ENCODE measurements at regions not wholly inside any gene's neighbourhood (a gene's known extent, or its start where the extent isn't known, plus 50 kb on each side); places are given as distances from the start of the nearest gene placed in this dataset.
"Not testable (repeated sequence)": the region's sequence is repeated elsewhere in the genome, so short reads cannot be mapped to it uniquely, and the experiment has no call there.

DNA sequence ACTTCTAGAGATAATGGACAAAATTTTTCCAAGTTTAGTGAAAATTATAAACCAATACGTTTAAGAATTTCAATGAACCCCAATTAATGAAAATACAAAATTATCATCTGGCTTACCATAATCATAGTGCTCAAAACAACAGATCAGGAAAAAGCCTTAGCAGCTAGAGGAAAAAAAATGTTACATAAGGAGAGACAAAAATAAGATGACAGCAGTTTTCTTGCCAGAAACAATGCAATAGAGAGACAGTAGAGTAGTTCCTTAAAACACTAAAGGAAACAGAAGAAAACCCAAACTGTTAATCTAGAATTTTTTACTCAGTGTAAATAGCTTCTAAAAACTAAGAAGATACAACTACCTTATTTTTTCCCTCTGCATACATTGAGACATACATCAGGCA, 341.7 kb upstream of the CHORDC1 start:
- FAIRE-seq: no peak

DNA sequence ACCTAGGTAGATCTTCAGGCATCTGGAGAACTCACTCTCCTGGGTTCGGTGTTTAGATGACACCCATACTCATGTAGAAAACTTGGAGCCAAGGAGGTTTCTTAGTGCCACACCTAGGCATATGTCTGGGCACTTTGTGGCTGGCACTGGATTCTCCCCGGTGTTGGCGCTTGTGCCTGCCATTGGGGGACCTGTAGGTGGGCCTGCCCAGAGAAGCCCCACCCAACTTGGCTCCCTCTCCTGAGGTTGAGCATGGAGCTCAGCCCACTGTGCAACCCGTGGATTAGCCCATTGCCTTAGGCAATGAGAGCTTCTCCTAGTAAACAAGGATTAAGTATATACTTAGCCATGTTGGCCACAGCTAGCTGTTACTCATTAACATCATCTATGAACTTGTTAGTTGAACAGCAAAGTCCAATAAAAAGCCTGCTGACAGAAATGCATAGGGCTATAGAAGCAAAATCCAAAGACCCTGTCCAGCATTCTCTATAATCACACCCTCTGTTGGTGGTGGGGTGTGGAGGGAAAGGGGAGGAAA, 335.5 kb upstream of the CHORDC1 start:
- no peak for FAIRE-seq
- no peak for DNase-seq (ENCODE audit: low spot score in 2 of 2)

More for the DNA sequence above, 341.7 kb upstream of the CHORDC1 start:
- DNase-seq (ENCODE audit: low spot score in 2 of 2): no peak

DNA sequence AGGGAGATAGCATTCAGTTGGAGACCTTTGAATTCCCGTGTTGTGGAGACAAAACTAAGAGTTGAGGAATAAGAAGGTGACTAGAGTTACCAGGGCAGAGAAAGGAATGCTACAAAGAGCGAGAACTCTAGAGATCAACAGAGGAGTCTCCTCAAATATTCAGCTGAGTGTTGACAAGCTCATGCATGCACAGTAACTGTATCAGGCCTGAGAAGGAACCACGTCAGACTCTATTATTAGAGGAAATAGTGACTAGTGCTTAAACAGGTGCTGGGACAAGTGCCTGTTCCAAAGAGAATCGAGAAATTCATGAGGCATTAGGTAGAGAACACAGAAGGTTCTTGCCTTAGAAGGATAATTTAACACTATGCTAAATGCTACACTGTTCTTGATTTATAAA, 333.8 kb upstream of the CHORDC1 start:
- FAIRE-seq (no peak), DNase-seq (ENCODE audit: low spot score in 2 of 2) (no peak)

DNA sequence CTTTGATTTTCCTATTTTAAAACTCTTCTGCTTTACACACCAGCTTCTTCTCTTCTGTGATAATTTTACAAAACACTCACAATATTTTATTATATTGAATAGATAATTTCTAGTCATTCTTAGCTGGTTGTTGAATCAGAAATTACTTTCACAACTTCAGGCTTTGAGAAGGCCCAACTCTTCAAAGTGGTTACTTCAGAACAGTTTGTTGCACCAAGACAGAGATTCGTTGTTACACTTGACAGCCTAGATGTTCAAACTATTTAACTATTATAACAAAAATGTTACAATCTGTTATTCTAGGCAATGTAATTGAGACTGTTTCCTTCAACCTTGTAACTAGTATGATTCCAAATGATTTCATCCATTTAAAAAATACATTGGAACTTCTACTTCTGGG, 333.2 kb upstream of the CHORDC1 start:
- no peak for DNase-seq (ENCODE audit: low spot score in 2 of 2)
- no peak for FAIRE-seq

DNA sequence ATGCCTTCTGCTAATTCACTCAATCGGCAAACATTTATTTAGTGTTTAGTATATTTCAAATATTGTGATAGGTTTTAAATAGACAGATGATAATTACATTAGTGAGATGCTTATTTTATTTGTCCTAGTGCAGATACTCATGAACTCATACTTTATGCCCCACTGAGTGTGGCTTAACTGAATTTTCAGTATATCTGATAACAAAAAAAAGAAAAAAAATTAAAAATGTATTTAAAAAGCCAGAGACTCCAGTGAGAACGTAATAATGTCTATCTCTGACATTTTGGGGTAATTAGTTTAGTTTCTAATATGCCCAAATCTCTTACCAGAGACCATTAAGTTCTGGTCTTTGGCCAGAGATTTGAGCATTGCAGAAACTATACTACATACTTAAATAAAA, 332.6 kb upstream of the CHORDC1 start:
- DNase-seq (ENCODE audit: low spot score in 2 of 2) (no peak), FAIRE-seq (no peak)

DNA sequence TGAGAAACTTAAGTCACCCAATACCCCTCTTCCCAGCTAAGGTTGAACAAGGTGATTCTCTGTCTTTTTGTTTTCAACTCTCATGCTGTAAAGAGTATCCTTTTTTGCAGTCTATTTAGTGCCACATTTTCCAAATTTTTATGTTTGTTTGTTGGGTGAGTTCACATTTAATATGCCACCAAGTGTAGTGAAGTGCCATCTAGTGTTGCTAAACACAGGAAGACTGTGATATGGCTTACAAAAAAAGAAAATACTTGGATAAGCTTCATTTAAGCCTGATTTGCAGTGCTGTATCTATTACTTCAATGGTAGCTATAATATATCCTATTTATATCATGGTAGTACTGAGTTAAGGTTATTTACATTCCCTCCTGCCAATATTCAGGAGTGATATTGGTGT, 319.2 kb upstream of the CHORDC1 start:
- DNase-seq (ENCODE audit: low spot score in 2 of 2) (no peak), FAIRE-seq (no peak)

DNA sequence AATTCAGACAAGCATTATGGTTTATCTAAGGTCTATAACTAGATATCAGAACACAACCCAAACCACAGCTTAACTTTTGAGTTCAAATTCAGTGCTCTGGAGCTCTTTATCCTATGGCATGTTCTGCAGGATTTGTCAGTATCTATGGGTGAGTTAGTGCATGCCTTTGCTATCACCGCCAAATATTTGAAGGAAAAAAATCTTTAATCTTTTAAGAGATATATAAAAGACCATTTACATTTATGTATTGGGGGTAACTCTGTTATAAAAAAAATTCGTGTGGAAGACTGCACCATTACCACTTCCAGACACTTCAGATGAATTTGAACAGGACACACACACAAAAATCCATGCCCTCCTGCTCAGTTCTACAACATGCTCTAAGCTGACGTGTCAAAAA, 313.5 kb upstream of the CHORDC1 start:
- DNase-seq (ENCODE audit: low spot score in 2 of 2): no peak
- no peak for FAIRE-seq

DNA sequence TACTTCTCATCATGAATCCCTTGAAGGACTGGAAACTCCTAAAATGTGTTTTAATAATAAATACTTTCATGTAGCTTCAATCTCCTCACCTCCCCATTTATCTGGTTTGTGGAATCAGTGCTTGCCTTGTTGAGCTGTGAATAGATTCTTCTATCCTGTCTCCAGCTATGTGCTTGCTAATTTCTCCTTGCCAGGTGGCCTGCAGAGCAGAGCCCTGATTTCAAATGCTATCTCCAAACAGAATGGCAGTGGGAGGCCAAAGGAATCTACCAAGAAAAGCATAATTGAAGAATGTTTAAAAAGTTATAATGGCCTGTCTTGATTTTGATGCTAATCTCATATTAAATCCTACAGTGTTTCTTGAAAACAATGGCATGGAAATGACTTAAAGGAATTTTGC, 309.3 kb upstream of the CHORDC1 start:
- no peak for FAIRE-seq
- no peak for DNase-seq (ENCODE audit: low spot score in 2 of 2)

DNA sequence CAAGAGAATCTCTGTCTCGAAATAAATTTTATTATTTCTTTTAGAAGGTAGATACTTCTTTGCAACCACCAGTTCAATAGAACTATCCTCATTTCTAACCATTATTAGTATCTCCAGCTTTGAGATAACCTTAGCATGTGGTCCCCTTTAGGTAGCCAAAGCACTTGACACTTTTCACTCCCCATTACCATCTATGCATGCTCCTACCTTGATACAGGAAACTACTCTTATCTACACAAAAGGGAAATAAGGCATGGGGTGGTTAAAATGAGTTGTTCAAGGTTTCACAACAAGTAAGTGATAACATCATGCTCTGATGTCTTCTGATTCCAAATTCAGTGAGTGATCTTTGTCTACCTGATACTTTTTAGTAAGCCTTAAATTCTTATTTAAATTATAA, 308.2 kb upstream of the CHORDC1 start:
- no peak for FAIRE-seq
- no peak for DNase-seq (ENCODE audit: low spot score in 2 of 2)

DNA sequence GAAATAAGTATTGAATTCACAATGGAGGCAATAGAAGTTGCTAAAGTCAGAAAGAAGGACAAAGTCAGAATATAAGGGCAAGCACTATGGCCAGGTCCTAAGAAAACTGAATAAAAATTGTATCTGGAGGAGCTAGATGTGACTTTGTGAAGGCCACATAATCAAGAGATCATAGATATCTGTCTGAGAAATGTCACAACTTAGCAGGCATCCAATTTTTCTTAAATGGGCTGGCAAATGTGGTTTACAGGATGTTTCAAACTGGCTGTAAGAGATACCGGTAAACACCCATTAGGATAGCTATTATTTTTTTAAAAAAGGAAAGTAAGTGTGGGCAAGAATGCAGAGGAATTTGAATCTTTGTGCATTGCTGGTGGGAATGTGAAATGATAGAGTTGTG, 303.1 kb upstream of the CHORDC1 start:
- DNase-seq (ENCODE audit: low spot score in 2 of 2) (no peak), FAIRE-seq (no peak)

DNA sequence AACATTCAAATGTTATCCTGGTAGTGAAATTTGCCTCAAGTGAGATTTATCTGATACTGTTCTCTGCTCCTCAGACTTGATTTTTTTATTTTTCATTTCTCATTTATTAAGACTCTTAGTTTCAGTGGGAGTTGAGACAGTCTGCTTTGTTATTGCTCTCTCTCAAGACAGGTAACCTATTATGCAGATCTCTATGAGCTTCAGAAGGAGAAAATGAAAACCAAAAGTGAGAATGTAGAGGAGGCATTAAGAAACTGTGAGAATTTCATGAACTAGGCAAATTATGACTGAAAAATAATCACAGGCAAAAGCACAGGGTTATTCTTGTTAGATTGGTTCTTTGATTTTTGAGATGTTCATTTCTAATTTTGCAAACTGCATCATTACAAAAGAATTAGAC, 290.0 kb upstream of the CHORDC1 start:
- DNase-seq (ENCODE audit: low spot score in 2 of 2): no peak

DNA sequence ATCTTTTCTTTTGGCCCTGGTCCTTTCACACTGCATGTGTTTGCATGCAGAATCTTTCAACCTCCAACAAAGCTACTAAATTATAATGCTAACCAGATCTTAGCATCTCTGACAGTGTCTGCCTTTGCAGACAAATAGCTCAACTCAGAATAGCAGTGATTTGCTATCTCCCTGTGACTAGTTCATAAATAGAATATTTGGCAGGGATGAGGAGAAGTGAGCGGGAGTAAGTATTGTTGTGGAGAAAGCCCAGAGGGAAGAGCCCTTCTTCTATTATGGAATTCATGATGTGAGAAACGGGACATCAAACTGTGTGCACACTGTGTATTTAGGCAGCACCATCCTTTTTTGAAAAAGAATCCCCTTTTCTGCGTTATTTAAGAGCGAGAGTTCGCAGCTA, 288.0 kb upstream of the CHORDC1 start:
- DNase-seq (ENCODE audit: low spot score in 2 of 2) (no peak), FAIRE-seq (no peak)

More for the DNA sequence above, 290.0 kb upstream of the CHORDC1 start:
- no peak for FAIRE-seq

DNA sequence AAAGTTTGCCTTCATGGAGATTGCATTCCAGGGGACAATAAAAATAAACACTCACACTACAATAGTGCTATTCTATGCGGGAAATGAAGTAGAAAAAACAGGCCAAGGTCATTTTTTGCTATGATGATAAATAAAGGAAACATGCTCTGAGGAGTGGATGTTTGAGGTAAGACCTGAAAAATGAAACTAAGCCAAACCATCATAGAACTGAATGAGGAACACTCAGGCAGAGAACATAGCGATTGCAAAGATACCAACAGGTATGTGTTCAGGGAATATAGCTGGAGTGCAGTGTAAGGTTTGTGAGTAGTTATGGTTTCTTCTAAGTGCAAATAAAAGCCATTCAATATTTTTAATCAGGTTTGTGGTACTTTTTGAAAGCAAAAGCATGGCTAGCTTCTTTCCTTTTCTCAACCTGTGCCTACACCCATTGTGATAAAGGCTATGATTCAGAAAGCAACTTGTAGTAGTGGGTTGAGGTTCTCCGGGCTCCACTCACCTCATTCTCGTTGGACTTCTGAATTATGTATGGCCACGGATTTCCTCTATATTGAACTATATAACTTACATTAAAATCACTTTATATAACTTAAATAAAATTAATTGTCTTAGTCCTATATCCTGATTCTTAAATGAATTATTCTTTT, 278.2 kb upstream of the CHORDC1 start:
- FAIRE-seq: no peak
- no peak for DNase-seq (ENCODE audit: low spot score in 2 of 2)

DNA sequence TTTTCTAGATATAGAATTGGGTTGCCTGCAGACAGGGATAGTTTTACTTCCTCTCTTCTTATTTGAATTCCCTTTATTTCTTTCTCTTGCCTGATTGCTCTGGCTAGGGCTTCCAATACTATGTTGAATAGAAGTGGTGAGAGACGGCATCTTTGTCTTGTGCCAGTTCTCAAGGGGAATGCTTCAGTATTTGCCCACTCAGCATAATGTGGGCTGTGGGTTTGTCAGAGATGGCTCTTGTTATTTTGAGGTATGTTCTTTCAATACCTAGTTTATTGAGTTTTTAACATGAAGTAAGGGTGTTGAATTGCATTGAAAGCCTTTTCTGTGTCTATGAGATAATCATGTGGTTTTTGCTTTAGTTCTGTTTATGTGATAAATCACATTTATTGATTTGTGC, 273.9 kb upstream of the CHORDC1 start:
- DNase-seq (ENCODE audit: low spot score in 2 of 2): no peak
- FAIRE-seq: no peak

DNA sequence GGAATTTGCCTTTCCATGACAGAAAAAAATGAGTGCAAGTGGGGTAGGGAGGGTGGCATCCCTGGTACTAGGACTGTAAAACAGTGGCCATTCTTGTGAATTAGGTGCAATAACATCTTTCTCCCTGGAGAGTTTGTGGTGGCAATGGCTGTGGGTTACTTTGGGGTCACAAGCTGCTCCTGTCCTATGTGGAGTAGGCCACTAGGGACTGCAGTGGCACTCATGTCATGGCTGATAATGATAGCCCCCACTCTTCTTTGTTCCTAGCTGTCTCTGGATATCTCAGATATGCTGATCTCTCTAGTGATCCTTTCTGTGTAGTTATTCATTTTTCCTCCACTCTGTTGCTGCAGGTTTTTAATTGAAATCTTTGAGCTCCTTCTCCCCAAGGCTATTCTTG, 270.5 kb upstream of the CHORDC1 start:
- FAIRE-seq: no peak
- no peak for DNase-seq (ENCODE audit: low spot score in 2 of 2)

DNA sequence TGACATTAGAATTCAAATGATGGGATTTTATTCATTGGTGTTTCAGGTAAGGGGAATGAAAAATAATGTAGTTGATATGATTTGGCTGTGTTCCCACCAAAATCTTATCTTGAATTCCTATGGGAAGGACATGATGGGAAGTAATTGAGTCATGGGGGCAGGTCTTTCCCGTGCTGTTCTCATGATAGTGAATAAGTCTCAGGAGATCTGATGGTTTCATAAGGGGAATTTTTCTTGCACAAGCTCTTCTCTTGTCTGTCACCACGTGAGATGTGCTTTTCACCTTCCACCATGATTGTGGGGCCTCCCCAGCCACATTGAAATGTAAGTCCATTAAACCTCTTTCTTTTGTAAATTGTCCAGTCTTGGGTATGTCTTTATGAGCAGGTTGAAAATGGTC, 268.6 kb upstream of the CHORDC1 start:
- FAIRE-seq (no peak), DNase-seq (ENCODE audit: low spot score in 2 of 2) (no peak)

DNA sequence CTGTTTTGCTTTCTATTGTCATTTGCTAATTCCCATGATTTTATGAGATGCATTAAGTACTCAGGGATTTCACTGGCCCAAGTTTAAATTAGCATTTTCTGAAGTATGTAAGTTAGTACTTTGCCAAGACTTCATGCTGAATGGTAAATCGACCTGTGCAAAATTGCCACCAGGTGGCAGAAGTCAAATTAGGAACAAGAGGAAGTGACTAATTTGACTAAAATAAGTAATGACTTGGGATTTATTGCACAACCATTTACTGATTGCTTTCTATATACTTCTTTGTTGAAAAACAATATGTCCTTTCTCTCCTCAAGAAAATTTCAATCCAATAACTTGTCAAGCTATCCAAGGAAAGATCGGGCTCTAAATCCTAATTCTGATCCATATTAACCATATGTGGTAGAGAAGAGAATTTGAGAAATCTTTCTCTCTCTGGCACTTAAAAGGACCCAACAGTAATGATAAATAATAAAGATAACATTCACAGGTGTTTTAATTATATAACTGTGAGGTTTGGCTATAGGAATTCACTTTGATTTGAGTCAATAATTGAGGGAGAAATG, 253.7 kb upstream of the CHORDC1 start:
- FAIRE-seq: no peak
- DNase-seq (ENCODE audit: low spot score in 2 of 2): no peak

DNA sequence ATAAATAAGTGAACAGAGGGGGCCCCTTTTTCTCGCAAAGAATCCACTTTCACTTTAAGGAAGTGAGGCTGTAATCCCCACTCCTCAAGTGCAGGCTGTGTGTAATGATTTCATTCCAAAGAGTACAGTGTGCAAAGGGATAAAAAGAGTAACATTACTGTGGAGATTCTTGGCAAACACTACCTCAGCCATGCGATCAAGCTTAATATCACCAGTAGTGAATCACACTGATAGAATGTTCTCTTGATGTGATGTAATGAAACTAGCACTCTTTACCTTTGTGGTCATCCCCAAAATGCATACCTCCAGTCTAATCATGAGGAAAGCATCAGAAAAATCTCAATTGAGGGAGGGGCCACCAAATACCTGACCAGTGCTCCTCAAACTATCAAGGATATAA, 246.1 kb upstream of the CHORDC1 start:
- no peak for DNase-seq (ENCODE audit: low spot score in 2 of 2)
- FAIRE-seq: no peak

DNA sequence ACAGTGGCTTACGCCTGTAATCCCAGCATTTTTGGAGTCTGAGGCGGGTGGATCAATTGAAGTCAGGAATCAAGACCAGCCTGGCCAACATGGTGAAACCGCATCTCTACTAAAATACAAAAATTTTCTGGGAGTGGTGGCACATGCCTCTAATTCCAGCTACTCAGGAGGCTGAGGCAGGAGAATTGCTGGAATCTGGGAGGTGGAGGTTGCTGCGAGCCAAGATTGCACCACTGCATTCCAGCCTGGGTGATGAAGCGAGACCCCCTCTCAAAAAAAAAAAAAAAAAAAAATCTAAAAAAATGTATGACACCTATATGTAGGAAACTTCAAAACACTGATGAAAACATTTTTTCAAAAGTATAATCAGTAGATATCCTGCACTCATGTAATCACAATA, 242.7 kb upstream of the CHORDC1 start:
- DNase-seq (ENCODE audit: low spot score in 2 of 2) (no peak), FAIRE-seq (no peak)

DNA sequence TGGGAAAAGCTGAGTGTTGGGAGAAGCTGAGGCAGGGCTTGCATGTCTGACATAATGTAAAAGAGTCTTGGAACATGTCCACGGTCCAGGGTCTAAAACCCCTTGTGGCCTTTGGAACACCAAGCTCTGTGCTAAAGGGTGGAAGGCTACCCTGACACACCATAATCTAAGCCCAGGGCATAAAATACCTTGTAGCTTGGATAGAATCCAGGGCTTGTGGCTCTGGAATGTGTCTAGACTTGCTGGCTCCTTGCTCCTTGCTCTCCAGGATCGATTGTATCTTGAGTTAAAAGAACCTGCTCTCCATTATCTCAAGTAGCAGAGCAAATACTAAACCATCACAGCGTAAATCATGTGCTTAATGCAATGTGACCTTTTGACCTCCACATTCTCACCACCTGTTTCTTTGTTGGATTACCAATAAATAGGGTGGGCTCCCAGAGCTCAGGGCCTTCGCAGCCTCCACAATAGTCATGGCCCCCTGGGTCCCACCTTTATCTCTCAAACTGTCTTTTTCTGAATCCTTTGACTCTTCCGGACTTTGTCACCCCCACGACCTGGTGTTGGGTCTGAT, 232.6 kb upstream of the CHORDC1 start:
- FAIRE-seq; DNase-seq (ENCODE audit: low spot score in 2 of 2): not testable (repeated sequence)

DNA sequence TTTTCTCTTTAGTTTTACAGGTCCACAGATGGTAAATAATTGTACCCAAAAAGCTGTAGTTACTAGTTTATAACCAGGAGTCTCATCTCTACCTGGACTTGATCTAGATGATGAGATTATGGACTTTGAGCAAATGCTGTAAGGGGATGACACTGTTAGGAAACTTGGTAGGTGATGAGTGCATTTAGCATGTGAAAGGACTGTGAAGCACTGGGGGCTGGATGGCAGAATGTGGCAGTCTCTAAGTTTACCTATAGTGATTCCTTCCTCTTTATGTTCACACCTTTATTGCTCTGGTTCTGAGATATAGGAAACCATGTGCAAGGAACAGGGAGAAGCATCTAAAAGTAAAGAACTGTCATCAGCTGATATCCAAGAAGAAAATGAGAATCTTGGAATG, 230.7 kb upstream of the CHORDC1 start:
- FAIRE-seq (no peak), DNase-seq (ENCODE audit: low spot score in 2 of 2) (no peak)

DNA sequence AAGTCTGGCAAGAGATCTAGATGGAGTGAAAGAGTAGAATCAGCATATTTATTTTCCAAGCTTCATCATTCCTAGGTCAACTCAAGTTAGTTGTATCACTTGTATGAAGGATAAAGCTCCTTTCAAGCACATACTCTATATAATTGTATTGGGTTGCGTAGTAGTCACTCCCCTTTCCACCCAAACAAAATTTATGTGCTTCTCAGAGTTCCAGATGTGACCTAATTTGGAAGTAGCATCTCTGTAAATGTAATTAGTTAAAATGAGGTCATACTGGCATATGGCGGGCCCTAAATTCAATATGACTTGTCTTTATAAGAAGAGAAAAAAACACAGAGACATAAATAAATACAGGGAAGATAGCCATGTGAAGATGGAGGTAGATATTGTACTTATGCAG, 226.8 kb upstream of the CHORDC1 start:
- no peak for FAIRE-seq
- no peak for DNase-seq (ENCODE audit: low spot score in 2 of 2)
